GM23248 (cell line): ENCODE measurements at regions not wholly inside any gene's neighbourhood (a gene's known extent, or its start where the extent isn't known, plus 50 kb on each side); places are given as distances from the start of the nearest gene placed in this dataset.

Source experiments
- EZH2 ChIP-seq: fragments of 200-600 bp; sonication (generic); IDR thresholded peaks from 2 replicates; pipeline ENCODE4 v1.6.1; 2018; ENCODE audit warnings: antibody characterized with exemption, mild to moderate bottlenecking; ENCODE audit not compliant: insufficient read depth, poor library complexity, severe bottlenecking
- EZH2phosphoT487 ChIP-seq: fragments of 200-600 bp; sonication (generic); IDR thresholded peaks from 2 replicates; pipeline ENCODE4 v1.6.1; 2018; ENCODE audit warnings: antibody characterized with exemption, moderate library complexity, mild to moderate bottlenecking, low read depth; ENCODE audit not compliant: insufficient read depth

- no peak for TF ChIP-seq EZH2phosphoT487
- TF ChIP-seq EZH2: no peak
Measured at GRCh38 chr13:72544042-72544441, 183.4 kb downstream of the MZT1 start.
